IMR-90 (cell line): ENCODE measurements at regions not wholly inside any gene's neighbourhood (a gene's known extent, or its start where the extent isn't known, plus 50 kb on each side); places are given as distances from the start of the nearest gene placed in this dataset.

Experiments used
- CTCF ChIP-seq: conservative IDR thresholded peaks from 2 replicates; pipeline ENCODE4 v1.5.1; 2012; ENCODE audit warnings: mild to moderate bottlenecking, low read depth, low read length, improper control_type of control experiment
- MXI1 ChIP-seq: IDR thresholded peaks from 2 replicates; pipeline ENCODE4 v1.6.1; 2012; ENCODE audit warnings: low read depth, mild to moderate bottlenecking, low read length, moderate library complexity, borderline replicate concordance
- POLR2A ChIP-seq: IDR thresholded peaks from 2 replicates; pipeline ENCODE4 v1.6.1; 2012; ENCODE audit warnings: mild to moderate bottlenecking, low read depth, low read length
- RAD21 ChIP-seq: IDR thresholded peaks from 2 replicates; pipeline ENCODE4 v1.6.1; 2012; ENCODE audit warnings: low read length, improper control_type of control experiment

- TF ChIP-seq CTCF (no peak), MXI1 (no peak), POLR2A (no peak), RAD21 (no peak)
Measured at GRCh38 chr3:103589770-103590169, 1155.0 kb downstream of the ZPLD1 start.
